IMR-90 (cell line): ENCODE measurements at regions not wholly inside any gene's neighbourhood (a gene's known extent, or its start where the extent isn't known, plus 50 kb on each side); places are given as distances from the start of the nearest gene placed in this dataset.
"Not testable (repeated sequence)": the region's sequence is repeated elsewhere in the genome, so short reads cannot be mapped to it uniquely, and the experiment has no call there.

ENCODE experiments used
- ATAC-seq: fragments of 200-7000 bp; cut with Tn5 transposase; 2 replicates; pipeline ENCODE4 v1.9.1; 2020; ENCODE audit warnings: low read depth, mild to moderate bottlenecking, moderate library complexity
- BruUV-seq: library from RNA; stranded (reverse); fragments of 400-500 nt; replicated peaks from 2 replicates; lab custom pipeline; 2021; lab: Mats Ljungman, UMichigan
- CTCF ChIA-PET: fragments of 300-600 bp; formaldehyde crosslinking; extraction: SDS; loops from one replicate; lab custom pipeline; 2021; ENCODE audit warnings: antibody characterized with exemption; lab: Yijun Ruan, JAX
- POLR2A ChIA-PET: fragments of 300-600 bp; sonication (Branson Sonifier 250); formaldehyde crosslinking; loops from one replicate; lab custom pipeline; 2022; ENCODE audit warnings: antibody characterized with exemption; ENCODE audit not compliant: unreplicated experiment; lab: Charles Lee
- DNase-seq: peaks from one replicate; pipeline ENCODE4 v3.0.0; 2013
- H2AFZ ChIP-seq: replicated peaks from 2 replicates; pipeline ENCODE3; 2013; ENCODE audit warnings: low read length, mild to moderate bottlenecking; ENCODE audit not compliant: poor library complexity
- H2AK5ac ChIP-seq: 2 replicates; pipeline ENCODE4 v1.6.1; 2013; ENCODE audit warnings: low read depth, low read length, inconsistent platforms
- H2AK9ac ChIP-seq: replicated peaks from 2 replicates; pipeline ENCODE3; 2013; ENCODE audit warnings: mild to moderate bottlenecking, low read depth, low read length, moderate library complexity; ENCODE audit not compliant: poor library complexity
- H2BK120ac ChIP-seq: 2 replicates; pipeline ENCODE4 v1.6.1; 2013; ENCODE audit warnings: low read depth, low read length, inconsistent platforms
- H2BK15ac ChIP-seq: 3 replicates; pipeline ENCODE4 v1.6.1; 2013; ENCODE audit warnings: low read depth, low read length, inconsistent platforms
- H2BK20ac ChIP-seq: 2 replicates; pipeline ENCODE4 v1.6.1; 2013; ENCODE audit warnings: low read depth, mild to moderate bottlenecking, inconsistent platforms, low read length, moderate library complexity
- H2BK5ac ChIP-seq: 2 replicates; pipeline ENCODE4 v1.6.1; 2013; ENCODE audit warnings: mild to moderate bottlenecking, low read depth, low read length, inconsistent platforms; ENCODE audit not compliant: poor library complexity, severe bottlenecking
- H3K14ac ChIP-seq: replicated peaks from 2 replicates; pipeline ENCODE4 v1.6.1; 2013; ENCODE audit warnings: low read depth, low read length, inconsistent platforms
- H3K18ac ChIP-seq: 2 replicates; pipeline ENCODE4 v1.6.1; 2013; ENCODE audit warnings: low read depth, low read length, control low read depth
- H3K23ac ChIP-seq: 2 replicates; pipeline ENCODE4 v1.6.1; 2013; ENCODE audit warnings: low read depth, low read length, inconsistent platforms
- H3K27ac ChIP-seq: 2 replicates; pipeline ENCODE4 v1.5.1; 2013; ENCODE audit warnings: mild to moderate bottlenecking, control low read depth, low read length; ENCODE audit not compliant: insufficient read depth
- H3K27me3 ChIP-seq: 2 replicates; pipeline ENCODE4 v1.6.1; 2013; ENCODE audit warnings: low read length; ENCODE audit not compliant: control insufficient read depth, insufficient read depth
- H3K36me3 ChIP-seq: 2 replicates; pipeline ENCODE4 v1.6.1; 2013; ENCODE audit warnings: low read length, mixed read lengths; ENCODE audit not compliant: control insufficient read depth, insufficient read depth
- H3K4ac ChIP-seq: 2 replicates; pipeline ENCODE4 v1.6.1; 2013; ENCODE audit warnings: low read depth, low read length, inconsistent platforms
- H3K4me1 ChIP-seq: 2 replicates; pipeline ENCODE4 v1.6.1; 2013; ENCODE audit warnings: low read length, mixed read lengths; ENCODE audit not compliant: control insufficient read depth, insufficient read depth
- H3K4me2 ChIP-seq: 2 replicates; pipeline ENCODE4 v1.6.1; 2013; ENCODE audit warnings: low read depth, mild to moderate bottlenecking, control low read depth, low read length, moderate library complexity
- H3K4me3 ChIP-seq: 2 replicates; pipeline ENCODE4 v1.5.1; 2013; ENCODE audit warnings: low read depth, mild to moderate bottlenecking, control low read depth, low read length, moderate library complexity; ENCODE audit not compliant: insufficient read depth
- H3K56ac ChIP-seq: 2 replicates; pipeline ENCODE4 v1.6.1; 2013; ENCODE audit warnings: low read length, inconsistent platforms; ENCODE audit not compliant: insufficient read depth; ENCODE audit errors: extremely low read depth
- H3K79me1 ChIP-seq, 2 experiments: 2 replicates each; pipeline ENCODE4 v1.6.1; 2013; ENCODE audit warnings: low read length in 2 of 2, inconsistent platforms in 1 of 2, low read depth in 1 of 2
- H3K9ac ChIP-seq: 2 replicates; pipeline ENCODE4 v1.6.1; 2013; ENCODE audit warnings: low read depth, low read length, control low read depth
- H3K9me1 ChIP-seq: 2 replicates; pipeline ENCODE4 v1.6.1; 2013; ENCODE audit warnings: low read length, inconsistent platforms; ENCODE audit not compliant: insufficient read depth
- H3K9me3 ChIP-seq: 2 replicates; pipeline ENCODE4 v1.6.1; 2013; ENCODE audit warnings: low read length; ENCODE audit not compliant: control insufficient read depth, insufficient read depth
- H4K20me1 ChIP-seq: 2 replicates; pipeline ENCODE4 v1.6.1; 2013; ENCODE audit warnings: low read length, inconsistent platforms; ENCODE audit not compliant: insufficient read depth
- H4K5ac ChIP-seq: 2 replicates; pipeline ENCODE4 v1.6.1; 2013; ENCODE audit warnings: mild to moderate bottlenecking, low read depth, low read length, control low read depth
- H4K8ac ChIP-seq, 2 experiments: 2 replicates each; pipeline ENCODE4 v1.6.1; 2013; ENCODE audit warnings: low read depth in 2 of 2, low read length in 2 of 2, control low read depth in 1 of 2, inconsistent platforms in 1 of 2
- H4K91ac ChIP-seq: 2 replicates; pipeline ENCODE4 v1.6.1; 2013; ENCODE audit warnings: low read depth, low read length, inconsistent platforms; ENCODE audit not compliant: insufficient read depth
- WGBS, 2 experiments: methylation state at CpG; one replicate each; pipeline versions ENCODE4 v1.1.5 to v1.1.7; 2013; ENCODE audit warnings: missing lambda C conversion rate in 2 of 2; ENCODE audit not compliant: insufficient read length in 1 of 2; ENCODE audit errors: extremely low coverage in 2 of 2; 5-methylcytosine and 5-hydroxymethylcytosine counted together
- dilution Hi-C: fragments of 300-500 bp; cut with HindIII; formaldehyde crosslinking; loops from one replicate; pipeline ENCODE4 v1.14.3; 2018; ENCODE audit warnings: low sequenced_read_pairs; ENCODE audit not compliant: unreplicated experiment
- in situ Hi-C: fragments of 300-500 bp; cut with MboI; formaldehyde crosslinking; loops from 3 replicates; pipeline ENCODE4 v1.14.3; 2019; ENCODE audit warnings: low sequenced_read_pairs, inconsistent platforms, mixed read lengths
- intact Hi-C: fragments of 100-400 bp; cut with micrococcal nuclease; formaldehyde crosslinking; loops from 2 replicates; pipeline ENCODE4 v1.10.0; 2022

- H3K4me2 ChIP-seq, ATAC-seq, H3K4me3 ChIP-seq, H3K4ac ChIP-seq, H3K36me3 ChIP-seq, H3K56ac ChIP-seq, intact Hi-C loops, H2BK5ac ChIP-seq, H4K8ac ChIP-seq, H3K23ac ChIP-seq, H3K9me3 ChIP-seq, H3K27ac ChIP-seq, H2BK20ac ChIP-seq, H2AFZ ChIP-seq, H4K91ac ChIP-seq, POLR2A ChIA-PET, DNase-seq, H3K9ac ChIP-seq, dilution Hi-C loops, H4K20me1 ChIP-seq, BruUV-seq, H4K5ac ChIP-seq, H2AK9ac ChIP-seq, H3K18ac ChIP-seq, H3K14ac ChIP-seq, H3K79me1 ChIP-seq, H3K27me3 ChIP-seq: not testable (repeated sequence)
- peaks cover 20% of the 10 kb centered on the region for H3K4me1 ChIP-seq
- peak overlapping the region; percentile 46 for H2BK120ac ChIP-seq
- WGBS, 2 experiments = 100% methylated on average over 1 of the region's 1 CpG; no CpG with 5 or more reads in 1 of the 2 experiments
- CTCF ChIA-PET = interaction anchor here (1.5 kb wide), 1 partner anchor 63 kb away, joined by 3 read pairs; no protein-coding TSS in a partner anchor
- in situ Hi-C loops = loop anchor here (10.0 kb wide), 2 partner anchors 90 to 190 kb away; no protein-coding TSS in a partner anchor
- H2BK15ac ChIP-seq = 0 out of 3 replicates have a peak overlapping the region, but pooled peaks have one; percentile 12
- peaks cover 15% of the 10 kb centered on the region for H3K9me1 ChIP-seq
- H2AK5ac ChIP-seq = peak overlapping the region; percentile 29; the same call in 1 of the 2 replicates
Observed at GRCh38 chr3:170805296-170805695, 64.7 kb downstream of the RPL22L1 start.

- H3K36me3 ChIP-seq, H3K9ac ChIP-seq, H4K20me1 ChIP-seq, BruUV-seq, H3K27me3 ChIP-seq, H3K56ac ChIP-seq, H2AFZ ChIP-seq, ATAC-seq, POLR2A ChIA-PET, dilution Hi-C loops, DNase-seq, H2AK9ac ChIP-seq, H3K4me3 ChIP-seq, H3K4me2 ChIP-seq, CTCF ChIA-PET, H3K79me1 ChIP-seq, H3K9me3 ChIP-seq: not testable (repeated sequence)
- in situ Hi-C loops (loop anchor here (10.0 kb wide), 2 partner anchors 90 to 190 kb away; no protein-coding TSS in a partner anchor), intact Hi-C loops (loop anchor here (5.0 kb wide), 2 partner anchors 37 to 182 kb away; no protein-coding TSS in a partner anchor)
- peak overlapping the region; percentile 99; the same call in 1 of the 2 replicates for H2BK20ac ChIP-seq
- no CpG with 5 or more reads among the region's 1 CpG for WGBS, 2 experiments
- peak overlapping the region; percentile 100 for H2BK120ac ChIP-seq
- peak overlapping the region; percentile 95; the same call in 1 of the 2 replicates for H3K23ac ChIP-seq
- peak overlapping the region; percentile 95 for H2BK5ac ChIP-seq
- H3K9me1 ChIP-seq = peaks cover 15% of the 10 kb centered on the region
- peak overlapping the region; percentile 98 for H3K18ac ChIP-seq
- H4K91ac ChIP-seq = peak overlapping the region; percentile 94
- H4K5ac ChIP-seq = peak overlapping the region; percentile 95
- peak overlapping the region; percentile 94; the same call in 1 of the 2 replicates for H3K27ac ChIP-seq
- peaks cover 20% of the 10 kb centered on the region for H3K4me1 ChIP-seq
- peak overlapping the region; percentile 85; the same call in 2 of the 3 replicates for H2BK15ac ChIP-seq
- peak overlapping the region; percentile 97; the same call in 1 of the 2 replicates for H3K14ac ChIP-seq
- H4K8ac ChIP-seq = peak overlapping the region; percentile 45 to 99; a peak in 3 of 4 replicates
- peak overlapping the region; percentile 97 for H3K4ac ChIP-seq
- H2AK5ac ChIP-seq = peak overlapping the region; percentile 95; the same call in 1 of the 2 replicates
Observed at GRCh38 chr3:170804634-170805033, 65.4 kb downstream of the RPL22L1 start.
